PC-9 (cell line): ENCODE measurements at regions not wholly inside any gene's neighbourhood (a gene's known extent, or its start where the extent isn't known, plus 50 kb on each side); places are given as distances from the start of the nearest gene placed in this dataset.
"Not testable (repeated sequence)": the region's sequence is repeated elsewhere in the genome, so short reads cannot be mapped to it uniquely, and the experiment has no call there.

ENCODE experiments used
- CTCF ChIP-seq: fragments of 200-600 bp; sonication (generic); conservative IDR thresholded peaks from 2 replicates; pipeline ENCODE4 v1.6.1; 2017; ENCODE audit warnings: mixed run types, antibody characterized with exemption, mild to moderate bottlenecking, moderate library complexity
- EZH2 ChIP-seq: fragments of 200-600 bp; sonication (generic); IDR thresholded peaks from 2 replicates; pipeline ENCODE4 v1.8.0; 2017; ENCODE audit warnings: antibody characterized with exemption, low read depth

- TF ChIP-seq CTCF, EZH2: not testable (repeated sequence)
These were observed 55.7 kb upstream of the ARL17B start for GRCh38 chr17:46417261-46417660.
